ENCODE measurements at regions not wholly inside any gene's neighbourhood (a gene's known extent, or its start where the extent isn't known, plus 50 kb on each side); places are given as distances from the start of the nearest gene placed in this dataset.

DNA sequence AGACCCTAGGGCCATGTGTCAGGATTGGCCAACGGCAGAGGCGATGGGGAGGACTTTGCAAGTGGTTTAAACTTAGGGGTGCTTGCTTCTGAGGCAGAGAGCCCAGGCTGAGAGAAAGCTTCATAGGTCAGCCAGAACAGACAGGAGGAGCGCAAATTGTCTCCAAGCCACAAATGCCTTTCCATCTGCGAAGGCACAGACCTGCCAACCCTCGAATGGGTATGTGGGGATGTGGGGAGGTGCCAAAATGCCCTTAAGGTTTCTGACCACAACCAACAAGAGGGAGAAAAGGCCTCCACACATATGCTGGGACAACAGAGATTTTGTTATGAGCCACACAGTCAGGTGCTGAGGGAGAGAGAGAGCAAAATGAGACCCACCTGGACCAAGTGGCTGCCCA lies 283.6 kb downstream of the CYP26B1 start:
- DNase-seq (ENCODE audit: low spot score) = no peak

DNA sequence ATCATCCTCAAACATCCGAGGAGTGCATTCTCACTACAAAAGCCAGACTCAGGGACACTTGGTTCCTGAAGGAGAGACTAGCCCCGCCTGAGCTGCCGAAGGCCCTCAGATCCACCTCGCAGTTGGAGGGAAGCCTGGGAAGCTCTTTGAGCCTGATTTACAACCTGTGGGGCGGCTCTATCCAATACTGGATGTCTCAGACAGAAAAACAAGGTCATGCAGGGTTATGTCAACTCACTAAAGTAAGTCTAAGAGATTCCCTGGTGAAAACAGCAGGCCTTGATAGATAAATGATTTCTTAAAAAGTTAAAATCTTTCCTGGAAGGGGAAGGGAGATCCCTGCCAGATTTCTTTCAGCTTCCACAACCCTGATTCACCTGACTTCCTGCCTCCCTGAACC lies 284.3 kb downstream of the CYP26B1 start:
- DNase-seq (ENCODE audit: low spot score) = no peak

DNA sequence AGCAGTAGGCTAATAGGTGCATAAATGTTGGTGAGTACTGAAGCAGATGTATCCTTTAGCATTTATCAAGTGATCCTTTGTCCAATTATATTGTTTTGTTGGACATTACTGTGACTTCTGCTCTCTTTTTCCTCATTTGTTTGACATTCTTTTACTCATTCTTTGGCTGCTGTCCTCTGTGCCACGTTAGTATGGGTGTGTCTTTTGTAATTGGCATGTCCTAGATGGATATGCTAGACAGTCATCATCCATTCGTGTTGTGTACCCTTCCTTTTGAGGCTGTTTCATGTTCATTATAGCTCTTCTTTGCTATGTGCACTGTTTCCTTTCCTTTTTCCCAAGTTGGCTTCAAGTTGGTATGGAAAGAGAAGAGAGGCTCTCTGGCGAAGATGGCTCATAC lies 284.7 kb downstream of the CYP26B1 start:
- no peak for DNase-seq (ENCODE audit: low spot score)

DNA sequence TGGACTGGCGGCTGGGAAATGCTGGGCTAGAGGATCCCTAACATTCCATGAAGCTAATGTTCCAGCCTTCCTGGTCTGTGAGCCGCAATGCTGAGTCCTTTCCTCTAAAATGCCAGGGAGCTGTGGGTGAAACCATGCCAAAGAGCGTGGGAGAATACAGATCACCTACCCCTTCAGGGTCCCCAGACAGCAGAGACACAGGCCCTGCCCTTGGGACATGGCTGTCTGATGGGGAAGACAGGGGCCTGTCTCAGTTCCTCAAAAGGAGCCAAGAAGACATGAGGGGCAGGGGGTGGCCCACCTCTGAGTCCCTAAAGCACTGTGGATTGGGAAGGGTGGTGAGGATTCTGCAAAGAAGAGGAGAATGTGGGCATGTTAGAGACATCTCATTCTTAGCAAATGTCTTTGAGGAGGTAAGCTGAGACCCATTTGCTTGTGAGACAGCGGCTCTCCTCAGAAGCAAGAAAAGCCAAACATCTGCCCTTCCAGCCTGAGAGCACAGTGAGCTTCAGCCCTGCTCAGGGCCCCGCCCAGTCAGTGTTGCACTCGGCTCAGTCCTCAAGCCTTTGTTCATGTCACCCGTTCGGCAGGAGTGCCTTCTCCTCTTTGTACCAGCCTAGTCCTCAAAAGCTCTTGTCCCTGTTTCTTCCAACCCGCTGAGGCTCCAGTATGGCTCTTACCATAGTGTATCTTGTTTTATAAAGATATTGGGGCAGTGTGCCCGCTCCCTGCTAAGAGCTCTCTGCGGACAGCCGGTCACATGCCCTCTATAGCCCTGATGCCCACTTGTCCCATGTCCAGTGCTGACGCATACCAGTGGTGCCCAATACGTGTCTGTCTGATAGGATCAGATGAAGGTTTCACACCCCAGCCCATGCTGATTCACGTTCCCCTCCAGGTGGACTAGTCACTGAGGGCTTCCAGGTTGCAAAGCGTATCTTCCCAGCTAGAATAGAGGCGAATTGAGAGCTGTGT lies 286.2 kb downstream of the CYP26B1 start:
- DNase-seq (ENCODE audit: low spot score) = no peak

DNA sequence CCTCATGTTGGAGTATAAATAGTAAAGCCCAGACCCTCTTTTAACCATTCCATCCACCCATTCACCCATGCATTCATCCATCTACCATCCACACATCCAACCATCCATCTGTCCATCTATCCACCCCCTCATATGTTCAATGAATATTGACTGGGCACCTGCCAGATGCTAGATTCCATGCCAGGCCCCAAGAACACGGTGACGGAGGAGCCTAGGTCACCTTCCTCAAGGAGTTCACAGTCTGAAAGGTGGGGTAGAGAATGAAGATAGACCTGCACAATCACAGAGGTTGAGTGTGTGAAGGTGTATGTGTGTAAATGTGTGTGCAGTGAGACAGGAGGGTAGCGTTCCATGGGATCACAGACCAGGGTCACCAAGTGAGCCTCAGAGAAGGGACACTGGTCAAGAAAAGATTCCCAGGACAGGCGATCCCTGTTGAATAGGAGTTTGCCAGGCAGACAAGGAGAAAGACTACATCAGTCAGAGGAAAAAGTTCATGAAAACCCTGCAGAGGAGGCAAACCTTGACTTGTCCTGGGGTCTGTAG lies 287.2 kb downstream of the CYP26B1 start:
- no peak for DNase-seq (ENCODE audit: low spot score)

DNA sequence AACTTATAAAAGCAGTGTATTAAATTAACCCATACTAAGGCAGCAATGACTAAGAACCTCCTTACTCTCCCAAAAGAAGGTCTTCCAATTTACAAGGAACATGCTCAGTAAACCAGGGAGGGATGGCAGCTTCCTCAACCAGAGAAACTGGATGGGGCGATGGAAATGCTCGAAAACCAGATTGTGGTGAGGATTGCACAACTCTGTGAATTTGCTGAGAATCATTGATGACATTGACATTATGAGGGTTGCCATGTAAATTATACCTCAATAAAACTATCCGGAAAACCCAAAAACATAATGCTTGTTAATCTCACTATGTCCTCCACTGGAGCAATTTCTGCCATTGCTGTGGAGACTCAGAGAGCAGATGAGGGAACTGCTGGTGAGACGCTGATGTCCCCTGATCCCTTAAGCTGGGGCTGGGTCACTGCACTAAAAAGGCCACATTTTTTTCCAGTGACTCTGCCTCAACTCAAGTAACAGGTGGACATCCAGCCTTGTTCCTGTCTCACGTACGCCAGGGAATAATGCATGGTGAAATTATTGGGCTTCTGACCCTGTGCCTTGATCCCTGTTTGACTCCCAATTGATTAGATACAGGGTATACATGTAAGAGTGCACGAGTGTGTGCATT lies 288.3 kb downstream of the CYP26B1 start:
- no peak for DNase-seq (ENCODE audit: low spot score)

DNA sequence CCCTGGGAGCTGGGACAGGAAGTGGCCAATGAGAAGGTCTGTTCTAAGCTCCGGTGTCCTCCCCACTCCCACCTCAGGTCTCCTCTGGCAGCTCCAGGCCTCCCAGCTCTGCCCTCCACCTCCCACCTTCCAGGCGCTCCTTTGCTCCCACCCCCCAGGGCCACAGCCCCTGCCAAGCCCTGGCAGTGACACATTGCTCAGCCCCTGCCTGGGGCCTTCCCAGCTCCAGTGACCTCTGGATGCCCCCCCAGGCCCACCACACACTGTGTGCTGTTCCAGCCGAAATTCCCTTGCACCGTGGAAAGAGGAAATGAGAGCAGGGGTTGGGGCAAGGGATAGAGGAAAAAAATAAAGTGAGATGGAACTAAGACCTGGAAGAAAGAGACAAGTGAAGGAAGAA lies 289.6 kb downstream of the CYP26B1 start:
- no peak for DNase-seq (ENCODE audit: low spot score)

DNA sequence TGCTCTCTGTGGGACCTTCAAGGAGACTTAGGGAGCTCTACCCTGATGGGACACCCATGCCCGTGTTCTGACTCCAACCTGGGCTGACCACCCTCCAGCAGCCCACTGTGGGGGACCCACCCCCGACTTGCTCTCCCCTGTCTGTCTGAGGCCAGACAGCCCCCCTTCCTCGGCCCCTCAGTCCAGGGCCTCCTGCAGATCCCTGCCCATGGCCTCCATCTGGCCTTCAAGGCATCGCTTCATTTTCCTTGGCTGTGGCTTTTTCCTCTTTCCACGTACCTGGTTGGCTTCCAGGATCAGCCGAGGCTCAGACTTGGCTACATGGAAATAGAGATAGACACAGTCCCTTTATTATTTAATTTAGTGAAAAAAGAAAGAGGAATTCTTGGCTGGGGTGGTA lies 290.0 kb downstream of the CYP26B1 start:
- DNase-seq (ENCODE audit: low spot score) = no peak

DNA sequence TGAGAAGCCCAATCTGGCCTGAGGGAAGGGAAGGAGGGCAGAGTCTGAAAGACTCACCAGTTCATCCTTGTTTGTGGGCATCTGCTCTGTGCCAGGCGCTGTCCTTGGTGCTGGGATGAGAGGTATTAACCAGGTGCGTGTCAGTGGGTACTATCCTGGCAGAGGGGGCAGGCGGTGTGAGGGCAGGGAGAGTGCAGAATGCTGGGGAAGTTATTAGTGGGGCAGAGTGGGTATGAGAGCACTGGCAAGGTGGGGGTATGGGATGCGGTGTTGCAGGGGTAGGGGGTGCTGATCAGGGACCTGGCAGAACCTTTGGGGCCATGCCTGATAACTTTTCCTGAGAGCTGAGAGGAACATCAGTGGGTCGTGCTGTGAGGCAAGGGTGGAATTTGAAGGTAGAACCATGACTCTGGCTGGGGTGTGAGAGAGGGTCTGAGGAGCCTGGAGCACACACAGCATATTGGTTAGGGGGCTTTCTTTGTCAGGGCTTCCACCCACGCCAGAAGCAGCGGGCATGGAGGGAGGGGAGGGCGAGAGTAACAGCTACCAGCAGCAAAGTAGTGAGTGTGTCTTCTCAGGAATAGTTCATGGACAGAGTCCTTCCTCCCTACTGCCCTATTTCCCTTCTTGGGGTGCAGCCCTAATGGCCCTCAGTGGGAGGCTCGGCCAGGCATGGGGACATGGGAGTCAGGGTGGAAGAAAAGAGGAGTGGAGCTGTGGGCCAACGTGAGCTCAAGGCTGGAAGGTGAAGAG lies 290.7 kb downstream of the CYP26B1 start:
- no peak for DNase-seq (ENCODE audit: low spot score)

DNA sequence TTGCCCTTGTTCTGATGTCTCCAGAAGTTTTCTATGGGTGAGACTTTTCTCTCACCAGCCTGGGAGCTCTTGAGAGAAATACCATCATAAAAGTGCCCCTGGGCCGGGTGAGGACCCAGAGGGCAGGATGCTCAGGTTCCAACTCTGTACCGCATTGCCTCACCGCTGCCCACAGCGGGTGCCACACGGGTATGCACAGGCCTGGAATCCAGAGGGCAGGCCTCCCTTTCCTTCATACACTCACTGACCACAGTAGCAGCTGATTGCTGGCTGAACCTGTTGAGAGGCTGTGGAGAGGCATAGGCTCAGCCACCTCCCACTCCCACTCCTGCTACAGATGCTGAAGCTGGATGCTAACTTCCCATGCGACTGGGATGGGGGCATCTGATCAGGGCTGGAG lies 293.8 kb downstream of the CYP26B1 start:
- no peak for DNase-seq (ENCODE audit: low spot score)

DNA sequence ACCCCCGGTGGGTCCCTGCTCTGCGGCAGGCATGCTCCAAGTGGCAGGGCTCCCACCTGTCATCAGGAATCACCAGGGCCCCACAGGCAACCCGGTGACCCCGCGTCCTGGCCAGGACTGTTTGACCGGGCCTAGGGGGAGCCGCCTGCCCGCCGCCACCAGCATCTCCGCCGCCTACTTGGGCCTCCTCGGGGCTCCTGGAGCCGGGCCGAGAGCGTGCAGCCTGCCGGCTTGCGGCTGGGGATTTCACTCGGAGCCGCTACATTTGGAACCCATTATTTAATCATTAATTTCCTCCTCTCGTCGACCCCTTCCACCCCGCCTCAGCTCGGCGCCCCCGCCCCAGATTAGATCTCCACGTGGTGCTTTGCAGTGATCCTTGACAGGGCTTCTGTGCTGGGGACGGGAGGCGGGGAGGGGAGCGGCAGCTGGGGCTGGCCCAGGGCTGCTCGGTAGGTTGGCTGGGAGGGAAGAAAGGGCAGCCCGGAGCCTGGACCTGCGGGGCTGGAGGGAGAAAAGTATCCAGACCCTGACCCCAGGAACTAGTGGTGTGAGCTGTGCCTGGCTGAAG lies 295.4 kb downstream of the CYP26B1 start:
- no peak for DNase-seq (ENCODE audit: low spot score)

DNA sequence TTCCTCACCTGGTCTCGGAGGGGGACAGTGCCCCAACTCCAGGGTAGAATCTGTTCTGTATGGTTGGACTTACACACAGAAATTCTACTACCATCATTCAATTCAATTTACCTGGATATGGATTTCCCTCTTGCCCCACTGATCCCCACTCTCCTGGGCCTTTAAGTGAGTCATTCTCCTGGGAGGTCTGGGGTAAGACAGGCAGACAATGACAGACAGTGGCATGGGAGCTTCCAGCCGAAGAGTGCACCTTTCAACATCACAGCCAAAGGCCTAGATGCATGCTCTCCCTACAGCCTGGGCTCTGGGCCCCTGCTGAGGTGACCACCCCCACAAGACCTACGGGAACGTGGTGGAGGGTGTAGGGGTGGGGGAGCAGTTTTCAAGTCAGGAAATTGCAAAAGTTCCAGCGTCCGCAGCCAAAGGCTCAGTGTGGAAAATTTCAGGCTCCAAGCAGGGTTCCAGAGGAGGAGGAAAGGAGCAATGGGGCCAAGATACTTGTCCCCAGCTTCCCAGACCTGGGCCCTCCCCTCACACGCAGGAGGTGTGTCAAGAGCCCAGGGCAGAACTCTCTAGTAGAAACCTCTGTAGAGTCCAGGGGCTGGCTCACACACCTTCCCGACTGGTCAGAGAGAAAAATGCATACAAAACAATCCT lies 296.4 kb downstream of the CYP26B1 start:
- DNase-seq (ENCODE audit: low spot score) = no peak

DNA sequence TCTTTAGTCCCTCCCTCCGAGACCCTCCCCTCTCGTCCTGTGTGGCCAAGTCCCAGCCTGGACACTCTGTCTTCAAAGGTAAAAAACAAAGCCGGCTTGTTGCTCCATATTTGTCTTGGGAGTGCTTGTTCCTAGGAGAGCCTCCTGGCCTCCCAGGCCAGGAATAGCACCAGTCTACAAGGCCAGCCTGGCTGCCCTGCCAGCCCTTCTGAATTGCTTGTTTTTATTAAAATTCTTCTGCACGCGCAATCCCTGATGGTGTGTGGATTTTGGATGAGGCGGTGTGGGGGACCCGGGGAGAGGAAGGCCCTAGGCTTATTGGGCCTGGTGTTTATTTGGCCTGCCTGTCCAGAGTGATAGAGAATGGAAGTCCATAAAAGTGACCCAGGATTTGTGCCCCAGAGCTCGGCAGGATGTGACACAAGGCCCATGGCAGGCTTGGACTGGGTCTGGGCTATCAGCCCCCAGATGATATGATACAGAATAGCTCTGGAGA lies 297.3 kb downstream of the CYP26B1 start:
- no peak for DNase-seq (ENCODE audit: low spot score)

DNA sequence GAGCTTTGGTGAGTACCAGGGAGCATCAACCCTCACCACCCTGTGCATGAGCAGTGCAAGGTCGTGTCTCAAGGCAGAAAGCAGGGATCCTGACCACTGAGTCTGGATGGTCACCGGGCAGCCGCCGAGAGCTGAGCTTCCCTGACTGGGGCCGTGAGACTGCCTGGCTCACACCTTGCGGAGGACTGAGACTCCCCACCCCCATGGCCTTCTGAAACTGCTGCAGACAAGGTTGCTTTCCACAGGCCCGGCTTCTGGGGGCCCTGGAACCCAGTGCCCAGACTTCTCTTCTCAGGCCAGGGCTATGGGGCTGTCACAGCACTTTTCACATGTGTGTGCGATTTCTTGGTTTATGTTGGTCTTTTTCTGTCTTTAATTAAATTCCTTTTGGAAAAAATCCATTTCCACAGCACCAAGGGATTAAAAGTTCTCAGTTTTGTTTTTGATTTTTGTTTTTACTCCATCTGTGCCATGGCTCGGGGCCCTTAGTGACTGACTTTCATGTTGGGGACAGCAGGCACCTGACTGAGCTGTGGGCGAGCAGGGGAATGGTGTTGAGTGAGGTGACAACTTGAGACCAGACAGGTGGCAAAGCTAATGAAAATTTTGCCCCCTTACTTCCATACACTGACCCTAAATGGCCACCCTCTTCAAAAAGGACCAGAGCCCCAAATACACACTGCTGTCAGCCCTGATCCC lies 297.9 kb downstream of the CYP26B1 start:
- DNase-seq (ENCODE audit: low spot score) = no peak

DNA sequence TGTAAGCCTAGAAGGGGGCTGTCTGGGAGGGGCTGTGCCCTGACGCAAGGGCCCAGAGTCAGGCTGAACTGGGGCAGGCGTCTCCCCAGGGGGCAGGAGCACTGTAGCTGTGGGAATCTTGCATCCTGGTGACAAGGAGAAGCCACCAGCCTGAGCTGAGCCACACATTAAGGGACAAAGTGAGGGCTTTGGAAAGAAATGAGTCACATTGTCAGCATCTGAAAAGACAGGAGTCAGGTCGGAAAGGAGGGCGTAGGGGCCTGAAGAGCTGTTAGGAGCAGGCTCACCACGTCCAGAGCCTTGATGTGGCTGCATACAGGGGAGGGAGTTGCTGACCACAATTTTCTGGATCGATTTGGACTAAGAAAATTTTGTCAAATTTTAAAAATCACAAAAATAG lies 298.6 kb downstream of the CYP26B1 start:
- no peak for DNase-seq (ENCODE audit: low spot score)

DNA sequence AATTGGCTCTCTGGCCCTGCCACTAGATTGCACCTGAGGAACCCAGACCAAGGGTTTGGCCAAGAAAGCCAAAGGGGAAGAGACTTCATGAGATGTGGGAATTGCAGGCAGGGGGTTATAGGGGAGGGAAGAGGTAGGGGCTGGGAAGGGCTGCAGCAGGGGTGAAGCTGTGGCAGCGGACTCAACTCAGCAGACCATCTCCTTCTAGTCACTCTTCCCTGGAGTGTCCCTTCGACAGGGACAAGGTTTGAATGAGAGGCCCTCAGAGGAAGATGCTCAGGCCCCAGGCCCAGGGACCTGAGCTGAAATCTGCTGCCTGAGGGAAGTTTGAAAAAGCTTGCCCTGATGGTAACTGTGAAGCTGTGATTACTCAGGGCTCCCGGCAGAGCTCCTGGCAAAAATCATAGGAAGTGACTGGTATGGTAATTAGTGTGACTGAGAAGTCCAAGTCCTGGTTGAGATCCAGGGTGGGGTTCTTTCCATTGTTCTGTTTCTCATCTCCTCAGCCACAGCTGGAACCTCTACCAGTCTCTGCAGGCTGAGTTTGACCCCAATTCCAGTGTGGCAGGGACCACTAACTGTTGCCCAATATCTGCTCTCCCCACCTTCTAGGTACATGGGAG lies 300.9 kb downstream of the CYP26B1 start:
- no peak for DNase-seq (ENCODE audit: low spot score)

DNA sequence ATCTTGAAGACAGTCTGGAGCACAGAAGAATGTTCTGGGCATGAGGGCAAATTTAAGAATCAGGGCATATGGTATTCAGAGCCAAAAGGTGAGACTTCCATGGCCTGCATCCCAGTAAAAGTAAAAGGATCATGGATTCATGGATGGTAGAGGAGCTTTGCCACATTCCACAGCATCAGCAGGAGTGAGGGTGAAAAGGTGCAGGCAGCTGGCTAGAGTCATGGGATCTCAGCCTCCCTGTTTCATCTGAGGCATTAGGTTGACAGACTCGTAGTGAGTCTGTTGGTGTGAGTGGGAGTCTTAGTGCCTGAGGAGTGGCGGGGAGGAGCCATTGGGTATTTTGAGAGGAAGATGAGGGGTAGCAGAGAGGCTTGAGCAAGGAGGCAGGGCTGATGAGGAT lies 301.6 kb downstream of the CYP26B1 start:
- DNase-seq (ENCODE audit: low spot score) = no peak

DNA sequence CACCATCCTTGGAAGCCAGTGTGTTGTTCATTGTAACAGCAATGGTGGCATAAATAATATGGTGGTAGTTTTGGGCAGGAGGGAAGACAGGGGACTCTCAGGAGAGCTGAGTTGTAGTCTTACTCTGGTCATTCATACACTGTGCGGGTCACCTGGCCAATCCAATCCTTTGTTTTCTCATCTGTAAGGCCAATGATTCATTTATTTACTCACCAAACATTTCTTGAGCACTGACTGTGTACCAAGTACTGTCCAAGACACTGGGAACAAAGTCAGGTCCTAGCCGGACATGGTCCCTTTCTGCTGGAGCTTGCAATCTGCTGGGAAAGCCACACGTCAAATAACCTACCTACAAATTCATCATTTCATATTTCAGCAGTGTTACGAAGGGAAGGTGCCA lies 302.7 kb downstream of the CYP26B1 start:
- no peak for DNase-seq (ENCODE audit: low spot score)

DNA sequence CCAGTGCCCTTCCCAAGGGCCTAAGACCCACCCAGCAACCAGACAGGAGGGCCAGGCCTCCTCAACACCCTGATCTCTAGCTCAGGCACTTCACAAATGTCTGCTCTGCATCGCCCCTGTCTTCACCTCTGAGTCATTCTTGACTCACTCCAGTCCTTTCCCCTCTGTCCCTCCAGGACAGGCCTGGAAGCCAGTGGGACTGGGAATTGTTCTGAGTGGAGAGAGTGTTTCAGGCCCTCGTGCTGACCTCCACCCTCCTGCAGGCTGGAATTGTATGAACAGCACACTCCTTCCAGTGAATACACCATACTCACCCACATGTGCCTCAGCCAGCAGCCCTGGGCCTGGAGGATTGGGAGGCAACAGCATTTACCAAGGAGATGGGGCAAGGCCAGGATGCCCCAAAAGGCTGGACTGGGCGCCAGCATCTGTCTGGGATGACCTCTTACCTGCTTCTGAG lies 304.2 kb downstream of the CYP26B1 start:
- no peak for DNase-seq (ENCODE audit: low spot score)

DNA sequence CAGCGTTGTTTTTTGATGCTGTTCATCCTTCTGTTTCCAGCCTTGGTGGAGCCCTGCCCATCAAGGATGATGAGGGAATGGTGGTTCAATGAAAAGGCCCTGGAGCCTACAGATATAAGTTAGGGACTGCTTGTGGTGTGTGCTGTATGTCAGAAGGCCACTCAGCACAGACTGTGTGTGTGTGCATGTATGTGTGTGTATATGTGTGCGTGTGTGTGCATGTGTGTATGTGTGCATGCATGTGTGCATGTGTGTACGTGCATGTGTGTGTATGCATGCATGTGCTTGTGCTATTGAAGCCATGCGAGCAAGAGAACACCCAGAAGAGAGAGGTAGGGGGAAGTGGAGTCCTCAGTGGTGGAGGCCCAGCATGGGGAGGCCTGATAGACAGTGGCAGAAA lies 304.9 kb downstream of the CYP26B1 start:
- no peak for DNase-seq (ENCODE audit: low spot score)
